Caki2 (cell line): ENCODE measurements at regions not wholly inside any gene's neighbourhood (a gene's known extent, or its start where the extent isn't known, plus 50 kb on each side); places are given as distances from the start of the nearest gene placed in this dataset.

Experiments
- DNase-seq: peaks from one replicate; pipeline ENCODE4 v3.0.0-alpha.2; 2015; ENCODE audit warnings: low read depth
- in situ Hi-C: cut with HindIII; loops from 2 replicates; pipeline ENCODE4 v1.10.0; 2016; ENCODE audit warnings: low sequenced_read_pairs, low pct_unique_long_range_greater_than_20kb, mixed read lengths

GRCh38 chr4:153074486-153074885, 129.8 kb upstream of the TRIM2 start:
- DNase-seq: no peak

GRCh38 chr4:153074936-153075630, 129.2 kb upstream of the TRIM2 start:
- no peak for DNase-seq
- in situ Hi-C loops: no loop called here

More at GRCh38 chr4:153074486-153074885, 129.8 kb upstream of the TRIM2 start:
- in situ Hi-C loops: no loop called here

GRCh38 chr4:153075836-153076518, 128.3 kb upstream of the TRIM2 start:
- in situ Hi-C loops: no loop called here
- no peak for DNase-seq

GRCh38 chr4:153076861-153077260, 127.4 kb upstream of the TRIM2 start:
- DNase-seq: no peak
- in situ Hi-C loops: no loop called here

GRCh38 chr4:153079857-153080391, 124.3 kb upstream of the TRIM2 start:
- in situ Hi-C loops: no loop called here
- DNase-seq: no peak

- DNase-seq: no peak
- in situ Hi-C loops: no loop called here
Observed at GRCh38 chr4:153081006-153081580, 123.2 kb upstream of the TRIM2 start.

GRCh38 chr4:153081693-153082092, 122.5 kb upstream of the TRIM2 start:
- DNase-seq: no peak
- in situ Hi-C loops: no loop called here

- in situ Hi-C loops: no loop called here
- DNase-seq: no peak
Observed at GRCh38 chr4:153082322-153083301, 121.6 kb upstream of the TRIM2 start.

- DNase-seq: peak; percentile 71
- in situ Hi-C loops: no loop called here
Observed at GRCh38 chr4:153083447-153083947, 120.7 kb upstream of the TRIM2 start.

GRCh38 chr4:153084224-153084979, 119.8 kb upstream of the TRIM2 start:
- in situ Hi-C loops: no loop called here
- no peak for DNase-seq

GRCh38 chr4:153084980-153085630, 119.1 kb upstream of the TRIM2 start:
- DNase-seq: peak; percentile 64
- in situ Hi-C loops: no loop called here

- in situ Hi-C loops: no loop called here
Observed at GRCh38 chr4:153087671-153088194, 116.5 kb upstream of the TRIM2 start.

GRCh38 chr4:153089742-153090141, 114.5 kb upstream of the TRIM2 start:
- DNase-seq: no peak
- in situ Hi-C loops: no loop called here

More at GRCh38 chr4:153087671-153088194, 116.5 kb upstream of the TRIM2 start:
- no peak for DNase-seq

GRCh38 chr4:153090181-153090580, 114.1 kb upstream of the TRIM2 start:
- no peak for DNase-seq
- in situ Hi-C loops: no loop called here

- in situ Hi-C loops: no loop called here
- no peak for DNase-seq
Observed at GRCh38 chr4:153090670-153091385, 113.4 kb upstream of the TRIM2 start.

GRCh38 chr4:153093396-153093795, 110.8 kb upstream of the TRIM2 start:
- in situ Hi-C loops: no loop called here
- DNase-seq: no peak
